ENCODE measurements at regions not wholly inside any gene's neighbourhood (a gene's known extent, or its start where the extent isn't known, plus 50 kb on each side); places are given as distances from the start of the nearest gene placed in this dataset.
"Not testable (repeated sequence)": the region's sequence is repeated elsewhere in the genome, so short reads cannot be mapped to it uniquely, and the experiment has no call there.

DNA sequence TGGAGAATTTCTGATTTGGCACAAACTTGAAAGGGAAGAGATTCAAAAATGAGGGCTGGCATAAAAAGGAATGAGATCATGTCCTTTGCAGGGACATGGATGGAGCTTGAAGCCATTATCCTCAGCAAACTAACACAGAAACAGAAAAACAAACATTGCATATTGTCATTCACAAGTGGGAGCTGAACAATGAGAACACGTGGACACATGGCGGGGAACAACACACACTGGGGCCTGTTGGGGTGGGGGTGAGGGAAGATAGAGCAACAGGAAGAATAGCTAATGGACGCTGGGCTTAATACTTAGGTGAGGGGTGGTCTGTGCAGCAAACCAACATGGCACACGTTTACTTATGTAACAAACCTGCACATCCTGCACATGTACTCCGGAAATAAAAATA, 315.8 kb downstream of the NOVA1 start:
- H4K5ac ChIP-seq (ENCODE audit: low read length); H3K27me3 ChIP-seq (ENCODE audit: insufficient read depth, low read length, poor library complexity); DNase-seq; H3K9ac ChIP-seq (ENCODE audit: low read length); H3K4me3 ChIP-seq (ENCODE audit: low read length); H3K27ac ChIP-seq (ENCODE audit: low read depth, low read length); H3K36me3 ChIP-seq (ENCODE audit: control insufficient read depth, insufficient read depth, low read length); H3K79me2 ChIP-seq (ENCODE audit: control insufficient read depth, insufficient read depth, low read length); H2AK5ac ChIP-seq (ENCODE audit: low read length); H2BK15ac ChIP-seq (replicated peaks; ENCODE audit: low read depth); H4K8ac ChIP-seq (ENCODE audit: low read depth, low read length); H3K79me1 ChIP-seq (ENCODE audit: low read length); H3K4me1 ChIP-seq (ENCODE audit: control insufficient read depth, low read depth, low read length); H3K4me2 ChIP-seq (ENCODE audit: low read length): not testable (repeated sequence)
- WGBS (ENCODE audit: extremely low coverage, insufficient coverage, low lambda C conversion rate), result no CpG with 5 or more reads among the region's 5 CpGs
- H3K23ac ChIP-seq (ENCODE audit: low read length), result peak overlapping the region; percentile 32
- H3K4ac ChIP-seq (ENCODE audit: low read depth, low read length), result peak overlapping the region; percentile 91
- H3K18ac ChIP-seq (ENCODE audit: low read length), result peak overlapping the region; percentile 90
- peak overlapping the region; percentile 61 for H2BK5ac ChIP-seq (ENCODE audit: low read length)
- peak overlapping the region; percentile 74 for H2BK120ac ChIP-seq (ENCODE audit: low read depth, low read length)
- peak overlapping the region; percentile 63 for H3K56ac ChIP-seq (ENCODE audit: low read length)

GRCh38 chr14:26281280-26281998, 316.4 kb downstream of the NOVA1 start:
- peak overlapping the region; percentile 92 for H3K18ac ChIP-seq (ENCODE audit: low read length)
- H3K27ac ChIP-seq (ENCODE audit: low read depth, low read length), result no peak overlapping the region
- no peak overlapping the region for H3K9ac ChIP-seq (ENCODE audit: low read length)
- no peak overlapping the region for H4K5ac ChIP-seq (ENCODE audit: low read length)
- H3K4ac ChIP-seq (ENCODE audit: low read depth, low read length), result peak overlapping the region; percentile 52
- H2BK15ac ChIP-seq (replicated peaks; ENCODE audit: low read depth), result no peak overlapping the region
- WGBS (ENCODE audit: extremely low coverage, insufficient coverage, low lambda C conversion rate), result no CpG with 5 or more reads among the region's 5 CpGs
- H3K23ac ChIP-seq (ENCODE audit: low read length), result no peak overlapping the region
- H3K4me2 ChIP-seq (ENCODE audit: low read length), result no peak overlapping the region
- no peaks in the 10 kb centered on the region for H3K27me3 ChIP-seq (ENCODE audit: insufficient read depth, low read length, poor library complexity)
- peak overlapping the region; percentile 51 for H3K56ac ChIP-seq (ENCODE audit: low read length)
- H3K4me3 ChIP-seq (ENCODE audit: low read length), result no peak overlapping the region
- H2BK120ac ChIP-seq (ENCODE audit: low read depth, low read length), result peak overlapping the region; percentile 85
- no peaks in the 10 kb centered on the region for H3K4me1 ChIP-seq (ENCODE audit: control insufficient read depth, low read depth, low read length)
- H3K79me2 ChIP-seq (ENCODE audit: control insufficient read depth, insufficient read depth, low read length), result no peaks in the 10 kb centered on the region
- H2AK5ac ChIP-seq (ENCODE audit: low read length), result no peak overlapping the region
- no peaks in the 10 kb centered on the region for H3K36me3 ChIP-seq (ENCODE audit: control insufficient read depth, insufficient read depth, low read length)
- no peak overlapping the region for H2BK5ac ChIP-seq (ENCODE audit: low read length)
- no peaks in the 10 kb centered on the region for H3K79me1 ChIP-seq (ENCODE audit: low read length)
- peak; percentile 93 for DNase-seq
- H4K8ac ChIP-seq (ENCODE audit: low read depth, low read length), result no peak overlapping the region

- H3K23ac ChIP-seq (ENCODE audit: low read length), result no peak overlapping the region
- H3K79me1 ChIP-seq (ENCODE audit: low read length), result no peaks in the 10 kb centered on the region
- no peak overlapping the region for H2BK5ac ChIP-seq (ENCODE audit: low read length)
- no peak overlapping the region for H3K4ac ChIP-seq (ENCODE audit: low read depth, low read length)
- no peak overlapping the region for H3K27ac ChIP-seq (ENCODE audit: low read depth, low read length)
- H2BK120ac ChIP-seq (ENCODE audit: low read depth, low read length), result no peak overlapping the region
- no peak overlapping the region for H2BK15ac ChIP-seq (replicated peaks; ENCODE audit: low read depth)
- H3K4me2 ChIP-seq (ENCODE audit: low read length), result no peak overlapping the region
- no peak overlapping the region for H4K5ac ChIP-seq (ENCODE audit: low read length)
- no peaks in the 10 kb centered on the region for H3K4me1 ChIP-seq (ENCODE audit: control insufficient read depth, low read depth, low read length)
- no peak overlapping the region for H4K8ac ChIP-seq (ENCODE audit: low read depth, low read length)
- H3K36me3 ChIP-seq (ENCODE audit: control insufficient read depth, insufficient read depth, low read length), result no peaks in the 10 kb centered on the region
- no CpG with 5 or more reads among the region's 2 CpGs for WGBS (ENCODE audit: extremely low coverage, insufficient coverage, low lambda C conversion rate)
- no peak overlapping the region for H3K56ac ChIP-seq (ENCODE audit: low read length)
- no peaks in the 10 kb centered on the region for H3K27me3 ChIP-seq (ENCODE audit: insufficient read depth, low read length, poor library complexity)
- H3K18ac ChIP-seq (ENCODE audit: low read length), result no peak overlapping the region
- peak; percentile 72 for DNase-seq
- H2AK5ac ChIP-seq (ENCODE audit: low read length), result no peak overlapping the region
- H3K9ac ChIP-seq (ENCODE audit: low read length), result no peak overlapping the region
- H3K79me2 ChIP-seq (ENCODE audit: control insufficient read depth, insufficient read depth, low read length), result no peaks in the 10 kb centered on the region
- no peak overlapping the region for H3K4me3 ChIP-seq (ENCODE audit: low read length)
Observed at GRCh38 chr14:26276757-26277156, 321.1 kb downstream of the NOVA1 start.

DNA sequence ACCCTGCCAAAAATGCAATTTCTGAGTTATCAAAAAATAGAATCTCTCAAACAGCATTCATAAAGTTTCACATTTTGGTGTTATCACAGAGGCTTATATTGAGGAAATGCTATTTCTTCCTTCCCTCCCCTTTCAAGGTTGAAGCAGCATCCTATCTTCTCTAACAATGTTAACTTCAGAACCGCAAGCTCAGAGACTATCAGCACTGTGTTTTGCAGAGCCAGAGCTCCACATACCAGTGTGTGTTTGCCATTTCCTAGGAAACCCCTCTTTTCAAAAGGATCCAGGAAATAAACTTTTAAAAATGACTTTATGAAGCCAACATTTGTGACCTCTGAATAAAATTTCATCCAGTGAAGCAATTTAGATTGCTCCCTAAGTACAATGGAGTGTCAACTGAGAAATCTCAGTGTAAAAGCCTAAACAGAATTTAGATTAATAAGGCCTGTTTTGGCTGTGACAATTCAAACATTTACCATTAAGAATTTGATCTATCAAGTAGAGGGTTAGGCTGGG, 332.6 kb downstream of the NOVA1 start:
- Histone ChIP-seq H4K5ac (ENCODE audit: low read length) (no peak overlapping the region), H3K4me1 (ENCODE audit: control insufficient read depth, low read depth, low read length) (peaks cover 4% of the 10 kb centered on the region), H3K36me3 (ENCODE audit: control insufficient read depth, insufficient read depth, low read length) (no peaks in the 10 kb centered on the region), H4K8ac (ENCODE audit: low read depth, low read length) (no peak overlapping the region), H3K18ac (ENCODE audit: low read length) (no peak overlapping the region), H3K4ac (ENCODE audit: low read depth, low read length) (no peak overlapping the region), H2BK15ac (replicated peaks; ENCODE audit: low read depth) (no peak overlapping the region), H3K56ac (ENCODE audit: low read length) (no peak overlapping the region), H2BK5ac (ENCODE audit: low read length) (no peak overlapping the region), H3K79me1 (ENCODE audit: low read length) (no peaks in the 10 kb centered on the region), H3K79me2 (ENCODE audit: control insufficient read depth, insufficient read depth, low read length) (no peaks in the 10 kb centered on the region), H3K4me3 (ENCODE audit: low read length) (no peak overlapping the region), H3K27ac (ENCODE audit: low read depth, low read length) (no peak overlapping the region), H2AK5ac (ENCODE audit: low read length) (no peak overlapping the region), H3K4me2 (ENCODE audit: low read length) (no peak overlapping the region), H2BK120ac (ENCODE audit: low read depth, low read length) (no peak overlapping the region), H3K27me3 (ENCODE audit: insufficient read depth, low read length, poor library complexity) (no peaks in the 10 kb centered on the region), H3K23ac (ENCODE audit: low read length) (no peak overlapping the region), H3K9ac (ENCODE audit: low read length) (no peak overlapping the region)
- DNase-seq, result no peak
- WGBS (ENCODE audit: extremely low coverage, insufficient coverage, low lambda C conversion rate), result no CpG with 5 or more reads among the region's 1 CpG

DNA sequence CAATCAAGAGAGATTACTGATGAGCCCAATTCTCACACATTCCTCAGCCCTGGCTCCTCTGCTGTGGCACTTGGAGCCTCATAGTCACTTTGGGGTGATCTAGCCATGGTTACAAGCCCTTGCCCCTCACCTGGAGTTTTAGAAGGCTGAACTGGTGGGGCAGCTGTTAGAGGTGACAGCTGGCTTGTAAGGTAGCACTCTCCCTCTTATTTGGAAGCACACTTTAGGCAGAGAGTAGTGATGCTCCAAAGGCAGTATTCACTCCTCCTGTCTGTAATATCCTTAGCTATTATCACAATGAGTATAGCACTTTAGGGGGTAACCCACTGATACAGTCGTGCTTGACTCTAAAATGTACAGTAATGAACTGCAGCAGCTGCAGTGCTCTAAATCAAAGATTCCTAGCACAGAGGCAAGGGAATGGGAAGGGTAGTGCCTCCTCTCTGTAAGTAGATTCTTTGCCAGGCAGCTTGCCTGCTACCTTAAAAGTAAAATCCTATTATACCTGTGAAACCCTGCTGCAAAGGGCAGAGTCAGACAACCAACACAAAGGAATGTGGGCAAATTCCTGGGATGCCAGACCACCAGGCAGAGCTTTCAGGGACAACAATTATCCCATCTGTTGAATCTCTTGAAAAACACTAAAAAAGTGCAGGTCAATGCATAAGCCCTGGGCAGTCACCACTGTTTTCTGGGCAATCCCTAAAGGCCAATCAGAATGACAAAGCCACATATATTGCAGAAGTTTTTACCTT, 336.3 kb downstream of the NOVA1 start:
- DNase-seq, result peak; percentile 82
- H2BK5ac ChIP-seq (ENCODE audit: low read length), result peak overlapping the region; percentile 40
- no peak overlapping the region for H2BK15ac ChIP-seq (replicated peaks; ENCODE audit: low read depth)
- H2AK5ac ChIP-seq (ENCODE audit: low read length), result no peak overlapping the region
- no peak overlapping the region for H2BK120ac ChIP-seq (ENCODE audit: low read depth, low read length)
- no peak overlapping the region for H4K5ac ChIP-seq (ENCODE audit: low read length)
- H3K27ac ChIP-seq (ENCODE audit: low read depth, low read length), result no peak overlapping the region
- WGBS (ENCODE audit: extremely low coverage, insufficient coverage, low lambda C conversion rate), result no CpG with 5 or more reads among the region's 1 CpG
- H3K4me1 ChIP-seq (ENCODE audit: control insufficient read depth, low read depth, low read length), result peaks cover 4% of the 10 kb centered on the region
- no peak overlapping the region for H3K23ac ChIP-seq (ENCODE audit: low read length)
- no peak overlapping the region for H3K18ac ChIP-seq (ENCODE audit: low read length)
- H3K36me3 ChIP-seq (ENCODE audit: control insufficient read depth, insufficient read depth, low read length), result no peaks in the 10 kb centered on the region
- H3K27me3 ChIP-seq (ENCODE audit: insufficient read depth, low read length, poor library complexity), result no peaks in the 10 kb centered on the region
- H3K4ac ChIP-seq (ENCODE audit: low read depth, low read length), result no peak overlapping the region
- no peak overlapping the region for H3K4me3 ChIP-seq (ENCODE audit: low read length)
- H4K8ac ChIP-seq (ENCODE audit: low read depth, low read length), result no peak overlapping the region
- H3K79me1 ChIP-seq (ENCODE audit: low read length), result no peaks in the 10 kb centered on the region
- H3K79me2 ChIP-seq (ENCODE audit: control insufficient read depth, insufficient read depth, low read length), result no peaks in the 10 kb centered on the region
- H3K56ac ChIP-seq (ENCODE audit: low read length), result peak overlapping the region; percentile 18
- no peak overlapping the region for H3K4me2 ChIP-seq (ENCODE audit: low read length)
- H3K9ac ChIP-seq (ENCODE audit: low read length), result no peak overlapping the region

Measured in mesendoderm (in vitro differentiated cells).